Lung microvascular endothelial cell (primary cell): ENCODE measurements at regions not wholly inside any gene's neighbourhood (a gene's known extent, or its start where the extent isn't known, plus 50 kb on each side); places are given as distances from the start of the nearest gene placed in this dataset.
"Not testable (repeated sequence)": the region's sequence is repeated elsewhere in the genome, so short reads cannot be mapped to it uniquely, and the experiment has no call there.

ENCODE experiments used
- DNase-seq, 2 donors: peaks; one replicate each; pipeline versions ENCODE4 v3.0.0 to v3.0.0-alpha.2; 2010; ENCODE audit warnings: low read depth in 2 of 2

- not testable (repeated sequence) for DNase-seq
Observed at GRCh38 chr9:108247391-108247790, 608.4 kb downstream of the ACTL7B start.

GRCh38 chr9:108245901-108246300 lies 609.9 kb downstream of the ACTL7B start:
- no peak for DNase-seq

DNA sequence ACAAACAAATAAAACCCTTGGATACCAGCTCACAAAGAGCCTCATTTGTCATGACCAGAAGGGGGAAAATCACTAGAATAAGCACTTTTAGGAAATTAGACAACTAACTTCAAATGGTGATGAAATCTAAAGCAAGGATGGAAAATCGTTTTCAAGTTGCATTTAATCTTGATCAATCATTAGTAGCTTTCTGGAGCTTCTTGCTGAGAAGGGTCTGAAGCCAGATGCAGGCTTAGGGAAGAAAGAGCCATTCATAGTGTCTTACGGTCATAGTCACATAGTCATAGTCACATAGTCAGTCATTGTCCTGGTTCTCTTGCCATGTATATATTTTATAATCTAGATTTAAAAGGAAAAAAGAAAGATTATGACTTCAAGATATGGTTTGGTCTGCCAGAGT lies 610.5 kb downstream of the ACTL7B start:
- no peak for DNase-seq

DNA sequence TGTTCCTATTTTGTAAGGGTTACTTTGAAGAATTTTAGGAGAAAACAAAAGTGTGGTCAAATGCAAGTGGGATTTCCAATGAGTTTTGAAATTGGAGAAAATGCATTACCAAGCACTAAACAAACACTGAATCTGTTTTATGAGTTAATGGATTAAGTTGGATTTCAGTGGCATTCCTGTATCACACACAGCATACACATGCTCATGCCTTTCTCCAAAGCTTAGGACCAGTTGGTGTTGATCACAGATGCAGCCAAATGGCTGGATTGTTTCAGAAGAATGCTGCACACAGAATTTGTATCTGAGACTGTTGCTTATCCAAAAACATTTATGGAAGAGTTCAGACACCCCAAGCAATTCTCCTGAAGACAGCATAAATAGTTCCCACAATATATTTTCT lies 611.1 kb downstream of the ACTL7B start:
- no peak for DNase-seq

- DNase-seq, result no peak
Observed at GRCh38 chr9:108241384-108242073, 614.3 kb downstream of the ACTL7B start.

- no peak for DNase-seq
Observed at GRCh38 chr9:108239696-108240321, 616.0 kb downstream of the ACTL7B start.

DNA sequence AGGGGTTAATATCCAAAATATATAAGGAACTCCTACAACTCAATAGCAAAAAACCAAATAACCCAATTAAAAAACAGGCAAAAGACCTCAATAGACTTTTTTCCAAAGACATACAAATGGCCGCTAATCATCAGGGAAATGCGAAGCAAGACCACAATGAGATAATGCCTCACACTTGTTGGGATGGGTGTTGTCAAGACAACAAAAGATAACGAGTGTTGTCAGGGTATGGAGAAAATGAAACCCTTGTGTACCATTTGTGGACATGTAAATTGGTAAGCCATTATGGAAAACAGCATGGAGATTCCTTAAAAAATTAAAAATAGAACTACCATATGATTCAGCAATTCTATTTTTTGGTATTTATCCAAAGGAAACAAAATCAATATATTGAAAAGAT lies 620.2 kb downstream of the ACTL7B start:
- DNase-seq, result no peak

DNA sequence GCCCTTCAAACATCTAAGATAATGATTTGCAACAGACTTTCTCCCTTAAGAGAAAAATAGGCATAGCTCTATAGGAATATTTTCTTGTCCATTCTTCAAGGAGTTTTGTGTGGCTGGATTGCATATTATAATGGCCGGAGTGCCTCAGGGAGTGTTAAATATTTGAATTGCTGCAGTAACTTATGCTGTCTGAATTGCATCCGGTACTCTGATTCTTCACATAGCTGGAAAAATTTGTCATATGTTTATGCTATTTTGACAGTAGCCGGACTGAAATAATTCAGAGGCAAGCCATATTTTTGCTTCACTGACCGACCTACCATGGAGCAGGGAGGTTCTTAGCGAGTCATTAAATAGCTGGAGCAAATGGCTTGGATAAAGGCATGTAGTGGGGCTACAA lies 621.0 kb downstream of the ACTL7B start:
- DNase-seq, result peak in 1 of 2 donors; percentile 24

- DNase-seq, result no peak
Observed at GRCh38 chr9:108225149-108225800, 630.5 kb downstream of the ACTL7B start.

GRCh38 chr9:108224716-108225115 lies 631.1 kb downstream of the ACTL7B start:
- no peak for DNase-seq

GRCh38 chr9:108219664-108220063 lies 636.1 kb downstream of the ACTL7B start:
- no peak for DNase-seq

DNA sequence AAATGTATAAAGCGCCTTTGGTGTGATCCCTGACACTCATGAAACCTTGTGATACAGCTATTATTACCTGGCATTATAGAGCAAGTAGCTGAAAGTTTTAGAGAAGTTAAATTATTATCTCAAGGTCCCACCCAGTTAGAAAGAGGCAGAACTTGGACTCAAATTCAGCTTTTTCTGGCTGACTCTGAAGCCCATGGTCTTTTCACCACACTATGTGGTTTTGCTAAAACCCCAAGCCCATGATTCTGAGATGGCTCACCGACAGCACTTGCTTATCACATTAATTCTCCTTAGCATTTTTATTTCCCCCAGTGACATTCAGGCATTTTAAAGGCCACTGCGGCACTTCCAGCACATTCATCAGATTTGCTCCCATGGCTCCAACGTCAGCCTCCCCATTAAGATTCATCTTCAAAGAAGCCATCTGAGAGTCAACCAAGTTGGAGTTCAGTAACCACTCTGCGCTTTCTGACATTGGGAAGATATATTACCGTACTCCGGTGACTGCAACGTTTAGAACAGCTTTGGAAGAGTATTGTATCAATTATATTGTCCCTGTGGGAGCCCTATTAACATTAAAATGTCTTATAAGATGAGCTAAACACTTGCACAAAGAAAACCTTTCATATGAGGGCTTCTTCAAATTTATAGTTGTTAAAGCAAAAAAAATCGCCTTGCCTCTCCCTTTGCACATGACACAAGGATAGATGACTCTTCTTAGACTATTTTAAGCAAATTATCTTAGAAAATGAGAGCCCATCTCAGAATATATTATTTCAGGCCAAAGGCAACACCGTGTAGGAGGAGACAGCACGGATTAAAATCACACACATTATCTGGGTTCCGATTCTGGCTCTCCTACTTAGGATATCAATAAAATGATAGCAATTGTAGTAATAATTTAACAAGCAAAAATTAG lies 638.1 kb downstream of the ACTL7B start:
- DNase-seq, result no peak

GRCh38 chr9:108213511-108213910 lies 642.3 kb downstream of the ACTL7B start:
- DNase-seq, result no peak

DNA sequence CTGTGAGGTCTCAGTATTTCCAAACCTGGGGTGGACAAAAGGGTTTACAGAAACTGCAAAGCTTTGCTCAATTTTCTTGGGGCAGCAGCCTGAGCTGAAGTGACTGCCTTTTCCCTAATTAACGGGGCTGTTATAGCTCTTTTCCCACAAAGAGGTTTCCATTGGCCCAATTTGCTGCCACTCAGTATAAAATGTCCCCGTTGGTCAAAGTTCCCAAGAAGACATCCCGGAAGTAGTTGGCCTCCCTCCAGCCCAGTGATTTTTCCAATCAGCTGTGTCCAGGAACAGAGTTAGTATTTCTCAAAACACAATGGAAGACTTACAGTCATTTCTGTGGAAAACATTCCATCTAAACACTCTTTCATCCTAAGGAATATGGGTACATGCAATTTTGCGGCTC lies 643.6 kb downstream of the ACTL7B start:
- peak; percentile 22 to 40 for DNase-seq

DNA sequence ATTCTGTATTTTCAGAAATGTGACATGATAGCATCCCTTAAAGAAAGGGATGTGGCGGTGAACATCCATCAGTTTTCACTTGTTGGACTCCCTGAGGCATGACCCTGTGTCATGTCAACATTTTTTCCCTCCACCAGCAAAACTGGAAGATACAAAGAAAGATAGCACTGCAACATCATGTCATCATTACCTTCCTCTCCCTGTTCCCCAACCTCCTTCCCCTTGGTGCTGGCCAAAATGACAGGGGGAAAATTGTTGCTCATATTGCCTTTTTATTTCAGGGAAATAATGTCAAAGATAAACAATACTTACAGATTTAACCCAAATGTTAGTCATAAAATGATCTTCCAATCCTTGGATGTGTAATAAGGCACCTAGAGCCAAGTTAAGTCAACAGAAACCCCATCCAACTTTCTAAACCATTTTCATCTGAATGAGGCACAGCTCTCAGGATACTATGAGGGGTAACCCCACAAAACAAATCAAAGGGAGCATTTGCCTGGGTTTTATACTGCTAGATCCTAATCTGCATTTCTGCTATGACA lies 644.3 kb downstream of the ACTL7B start:
- no peak for DNase-seq

DNA sequence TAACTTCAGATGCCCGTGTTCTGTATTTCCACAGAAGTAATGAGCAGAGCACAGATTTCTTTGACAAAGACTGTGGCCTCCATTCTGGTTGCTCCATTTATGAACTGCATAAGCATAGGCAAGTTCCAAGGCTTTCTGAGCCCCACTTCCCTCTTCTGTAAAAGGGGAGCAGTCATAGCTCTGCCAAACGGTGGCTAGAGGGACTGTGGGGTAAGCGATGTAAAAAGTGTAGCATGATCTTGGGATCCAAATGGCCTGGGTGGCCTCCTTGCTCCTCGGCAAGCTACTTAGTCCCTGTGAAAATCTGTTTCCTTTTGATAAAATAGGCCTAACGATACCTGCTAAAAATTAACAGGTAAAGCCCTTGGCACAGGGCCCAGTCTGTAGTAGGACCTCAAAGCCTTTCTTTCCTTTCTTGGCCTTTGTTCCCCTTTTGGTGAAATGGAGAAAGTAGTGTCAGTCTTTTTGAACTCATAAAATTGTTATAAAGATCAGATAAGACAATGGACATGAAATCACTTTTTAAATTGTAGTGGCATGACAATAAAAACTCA lies 646.6 kb downstream of the ACTL7B start:
- DNase-seq, result no peak

GRCh38 chr9:108207561-108208165 lies 648.1 kb downstream of the ACTL7B start:
- DNase-seq, result no peak

DNA sequence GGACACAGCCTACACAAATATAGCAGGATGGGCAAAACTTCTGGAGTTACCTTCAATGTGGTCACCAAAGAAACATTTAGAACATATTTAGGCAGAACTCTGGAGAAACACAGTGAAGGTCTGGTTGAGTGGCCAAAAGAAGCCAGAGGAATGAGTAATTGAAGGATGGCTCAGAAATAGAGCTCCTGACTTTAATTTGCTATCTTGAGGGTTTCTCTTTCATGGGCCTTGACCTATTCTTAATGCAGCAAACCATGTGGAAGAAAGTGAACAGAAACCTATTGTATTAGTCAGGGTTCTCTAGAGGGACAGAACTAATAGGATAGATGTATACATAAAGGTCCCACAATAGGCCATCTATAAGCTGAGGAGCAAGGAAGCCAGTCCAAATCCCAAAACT lies 650.5 kb downstream of the ACTL7B start:
- no peak for DNase-seq

- DNase-seq, result no peak
Observed at GRCh38 chr9:108197899-108198298, 657.9 kb downstream of the ACTL7B start.

- DNase-seq, result peak in 1 of 2 donors; percentile 42
Observed at GRCh38 chr9:108197008-108197365, 658.8 kb downstream of the ACTL7B start.
